GM18951 (cell line): ENCODE measurements at regions not wholly inside any gene's neighbourhood (a gene's known extent, or its start where the extent isn't known, plus 50 kb on each side); places are given as distances from the start of the nearest gene placed in this dataset.

Experiments used
- POLR2A ChIP-seq: IDR thresholded peaks from 4 replicates; pipeline ENCODE4 v1.6.1; 2011; ENCODE audit warnings: mild to moderate bottlenecking; ENCODE audit not compliant: insufficient read length, insufficient read depth; ENCODE audit errors: extremely low read depth
- in situ Hi-C: fragments of 300-500 bp; cut with MboI; formaldehyde crosslinking; loops from one replicate; pipeline ENCODE4 v1.12.0; 2022; ENCODE audit warnings: low sequenced_read_pairs, mixed read lengths, inconsistent platforms; ENCODE audit not compliant: unreplicated experiment

DNA sequence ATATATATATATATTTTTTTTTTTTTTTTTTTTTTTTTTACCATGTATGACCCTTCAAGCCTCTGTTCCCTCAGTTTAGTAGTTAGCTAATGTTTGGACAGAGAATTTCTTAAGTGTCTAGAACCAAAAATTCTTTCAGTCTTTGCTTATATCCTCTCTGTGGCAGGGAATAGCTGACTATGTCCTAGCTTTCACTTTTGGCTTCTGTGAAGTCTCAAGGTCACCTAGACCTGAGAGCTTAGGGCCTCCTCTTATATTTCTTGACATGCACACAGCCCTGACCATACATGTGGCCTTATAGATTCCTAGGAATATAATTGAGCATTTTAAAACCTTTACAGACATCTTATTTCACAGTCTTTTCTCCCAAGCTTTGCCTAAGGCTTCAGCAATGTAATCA, 930.8 kb upstream of the CDH9 start:
- in situ Hi-C loops: no loop called here
- no peak for TF ChIP-seq POLR2A

DNA sequence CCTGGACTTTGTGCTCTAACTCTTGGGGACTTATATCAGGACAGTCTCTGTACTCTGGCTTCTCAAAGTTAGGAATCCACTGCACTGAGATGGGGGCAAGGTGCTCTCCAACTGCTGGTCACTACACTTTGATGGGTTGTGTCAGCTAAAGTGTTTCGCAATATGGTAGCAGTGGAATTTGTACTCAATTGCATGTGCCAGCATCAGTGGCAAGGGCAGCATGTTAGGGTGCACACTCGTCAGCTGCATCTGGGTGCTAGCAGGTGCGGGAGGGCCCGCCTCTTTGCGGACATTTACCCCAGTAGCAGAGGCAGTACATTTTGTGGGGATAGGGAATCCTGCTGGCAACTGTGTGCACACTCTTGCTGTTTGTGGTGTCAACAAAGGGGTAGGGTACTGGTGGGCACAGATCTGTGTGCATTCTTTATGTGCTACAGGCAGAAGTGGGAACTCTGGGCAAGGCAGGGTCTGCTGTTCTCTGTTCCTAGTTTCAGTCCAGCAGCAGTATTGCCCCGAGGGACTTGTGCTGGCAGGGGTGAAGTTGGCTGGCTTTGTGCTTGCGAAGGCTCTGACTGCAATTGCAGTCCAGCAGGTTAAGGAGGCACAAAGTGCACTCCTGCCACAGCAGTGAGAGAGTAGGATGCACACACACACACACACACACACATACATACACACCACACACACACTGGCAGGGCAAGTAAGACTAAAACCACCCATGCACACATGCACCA, 924.8 kb upstream of the CDH9 start:
- in situ Hi-C loops: no loop called here
- TF ChIP-seq POLR2A: no peak

DNA sequence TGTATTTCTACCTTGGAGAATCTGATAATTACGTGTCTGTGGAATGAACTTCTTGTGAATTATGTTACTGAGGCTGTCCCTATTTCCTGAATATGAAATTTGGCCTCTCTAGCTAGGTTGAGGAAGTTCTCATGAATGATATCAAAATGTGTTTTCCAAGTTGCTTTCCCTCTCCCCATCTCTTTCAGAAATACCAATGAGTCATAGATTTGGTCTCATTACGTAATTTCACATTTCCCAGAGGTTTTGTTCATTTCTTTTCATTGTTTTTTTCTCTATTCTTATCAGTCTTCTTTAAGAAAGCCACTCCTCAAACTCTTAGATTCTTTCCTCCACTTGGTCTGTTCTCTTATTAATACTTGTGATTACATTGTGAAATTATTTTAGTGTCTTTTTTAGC, 923.8 kb upstream of the CDH9 start:
- in situ Hi-C loops: no loop called here

DNA sequence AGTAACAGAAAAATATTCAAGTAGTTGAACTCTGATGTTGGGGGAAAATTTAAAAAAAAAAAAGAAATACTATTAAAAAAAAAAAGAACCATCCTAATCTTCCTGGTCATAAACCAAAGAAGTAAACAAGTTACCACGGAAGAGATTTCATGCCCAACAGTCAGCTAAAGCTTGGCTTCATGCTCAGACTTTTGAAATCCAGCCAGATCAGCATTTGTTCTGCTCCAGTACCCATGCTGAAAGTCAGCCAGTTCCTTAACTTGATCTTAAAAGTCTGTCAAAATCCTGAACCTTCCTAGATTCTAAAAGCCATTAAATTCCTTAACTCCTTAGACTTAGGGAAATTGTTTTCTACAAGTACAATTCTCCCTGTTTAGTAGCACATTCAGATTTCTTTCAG, 908.7 kb upstream of the CDH9 start:
- in situ Hi-C loops: no loop called here
- no peak for TF ChIP-seq POLR2A

More for the DNA sequence above, 923.8 kb upstream of the CDH9 start:
- no peak for TF ChIP-seq POLR2A

DNA sequence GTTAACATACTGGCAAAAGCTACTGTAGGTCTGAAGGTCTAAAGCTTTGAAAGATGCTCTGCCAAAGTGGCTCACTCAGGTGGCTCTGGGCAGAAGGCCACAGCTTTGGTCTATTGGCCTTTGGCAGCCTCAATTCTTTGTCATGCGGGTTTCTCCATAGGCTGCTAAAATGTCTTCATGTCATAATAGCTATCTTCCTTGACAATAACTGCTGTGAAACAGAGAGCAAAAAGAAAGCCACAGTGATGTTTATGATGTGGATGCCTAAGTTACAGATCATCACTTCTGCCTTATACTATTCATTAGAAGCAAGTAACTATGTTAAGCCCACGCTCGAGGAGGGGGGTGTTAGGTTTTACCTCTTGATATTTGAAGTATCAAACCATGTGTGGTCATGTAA, 906.1 kb upstream of the CDH9 start:
- TF ChIP-seq POLR2A: no peak
- in situ Hi-C loops: no loop called here

DNA sequence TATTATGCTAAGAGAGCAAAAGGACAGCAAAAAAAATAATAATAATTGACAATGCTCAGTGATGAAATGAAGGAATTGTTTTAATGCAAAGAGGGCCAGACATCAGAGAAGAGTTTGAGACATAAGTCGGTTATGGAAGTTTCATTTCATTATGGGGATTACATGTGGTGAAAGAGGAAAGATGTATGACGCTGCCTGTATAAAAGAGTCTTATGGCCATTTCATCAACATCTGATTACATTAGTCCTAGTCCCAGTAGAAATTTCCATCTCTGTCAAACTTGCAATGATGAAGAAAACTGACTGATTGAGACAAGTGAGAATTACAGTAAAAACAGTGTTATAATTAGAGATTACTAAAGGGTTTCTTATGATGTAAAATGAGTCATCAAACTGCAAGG, 900.6 kb upstream of the CDH9 start:
- in situ Hi-C loops: no loop called here
- no peak for TF ChIP-seq POLR2A

DNA sequence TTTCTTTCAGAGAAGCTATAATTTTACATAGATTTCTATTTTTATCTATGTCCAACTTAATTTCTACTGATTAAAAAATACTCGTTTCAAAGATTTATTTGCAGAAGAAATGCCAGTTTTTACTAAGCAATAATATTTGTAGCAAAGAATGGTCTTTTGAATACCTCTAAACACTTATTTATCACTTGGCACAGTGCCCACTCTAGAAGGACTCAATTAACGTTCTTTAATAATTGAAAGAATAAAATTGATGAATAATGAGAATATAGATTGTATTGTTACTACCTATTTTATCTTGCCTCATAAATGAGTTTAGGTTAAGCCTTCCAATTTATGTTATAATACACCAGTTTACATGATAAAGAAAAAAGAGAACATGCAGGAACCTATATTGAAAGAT, 889.7 kb upstream of the CDH9 start:
- no peak for TF ChIP-seq POLR2A
- in situ Hi-C loops: no loop called here

DNA sequence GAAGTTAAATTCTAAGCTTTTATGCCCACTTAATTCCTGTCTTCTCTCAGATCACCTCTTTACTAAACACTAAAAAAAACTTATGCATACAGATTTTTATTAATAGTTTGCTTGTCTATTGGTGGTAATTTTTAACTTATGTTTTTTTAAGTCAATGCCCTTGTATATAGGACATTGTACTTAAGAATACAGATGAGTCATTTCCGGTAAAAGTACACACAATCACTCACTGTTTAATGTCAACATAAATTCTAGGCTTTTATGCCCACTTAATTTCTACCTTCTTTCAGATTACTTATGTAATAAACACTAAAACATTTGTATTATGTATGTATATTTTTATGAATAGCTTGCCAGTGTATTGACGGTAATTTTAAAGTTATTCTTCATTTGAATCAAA, 872.8 kb upstream of the CDH9 start:
- in situ Hi-C loops: no loop called here
- no peak for TF ChIP-seq POLR2A

DNA sequence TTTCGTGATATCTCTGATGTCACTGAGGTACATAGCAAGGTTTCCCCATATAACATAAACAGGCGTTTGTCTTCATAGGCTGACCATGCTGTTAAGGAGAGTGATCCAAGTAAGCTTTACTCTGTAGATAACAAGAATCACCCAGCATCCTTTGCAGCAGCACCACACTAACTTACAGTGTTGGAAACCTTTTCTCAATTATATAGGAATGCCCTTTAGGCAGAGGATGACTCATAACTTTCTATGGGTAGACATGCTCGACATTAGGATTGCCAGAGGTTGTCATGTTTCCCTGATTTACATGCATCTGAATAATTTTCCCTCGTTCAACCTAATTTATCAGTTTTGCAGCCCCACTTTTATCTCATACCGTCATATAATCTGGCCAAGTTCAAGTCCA, 870.0 kb upstream of the CDH9 start:
- in situ Hi-C loops: no loop called here
- TF ChIP-seq POLR2A: no peak

DNA sequence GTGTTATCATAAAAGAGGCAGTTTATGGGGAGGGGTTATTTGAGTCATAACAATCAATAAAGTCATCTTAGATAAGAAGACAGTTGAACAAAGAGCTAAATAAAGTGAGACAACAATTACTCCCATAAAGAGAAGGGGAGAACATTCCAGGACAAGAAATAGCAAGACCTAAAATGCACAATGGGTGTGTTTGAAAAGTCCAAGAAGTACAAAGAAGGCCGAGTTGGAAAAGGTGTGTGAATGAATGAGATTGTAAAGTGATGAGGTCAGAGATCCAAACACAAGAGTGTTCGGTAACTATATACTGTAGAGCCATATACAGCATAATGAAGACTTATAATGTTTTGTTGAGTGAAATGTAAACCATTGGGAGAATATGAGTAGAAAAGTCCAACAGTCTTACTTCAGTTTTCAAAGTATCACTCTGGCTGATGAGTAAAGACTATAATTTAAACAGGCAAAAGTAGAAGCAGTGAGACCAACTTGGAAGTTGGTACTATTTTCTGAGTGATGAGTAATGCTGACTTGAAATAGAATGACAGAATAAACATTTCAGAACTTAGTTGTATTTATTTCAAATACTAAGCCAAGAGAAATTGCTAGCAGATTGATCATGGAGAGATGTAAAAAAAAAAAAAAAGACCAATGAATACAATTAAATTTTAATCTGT, 868.7 kb upstream of the CDH9 start:
- in situ Hi-C loops: no loop called here
- no peak for TF ChIP-seq POLR2A

DNA sequence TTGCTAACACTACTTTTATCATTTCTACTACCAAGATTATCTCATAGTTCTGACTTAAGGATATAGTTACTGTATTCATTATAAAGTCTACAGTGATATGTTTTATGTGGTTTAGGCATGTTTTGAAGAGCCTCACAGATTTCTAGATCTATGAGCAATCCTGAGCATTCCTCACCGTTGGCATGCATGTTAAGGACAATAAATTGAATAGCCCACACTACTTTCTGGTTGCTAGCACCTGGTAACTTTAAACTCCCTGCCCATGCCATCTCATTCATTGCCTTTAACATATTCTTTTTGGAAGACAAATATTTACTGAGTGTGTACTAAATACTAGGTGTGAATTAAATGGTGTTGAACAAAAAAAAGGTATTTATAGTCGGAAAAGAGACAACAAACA, 868.1 kb upstream of the CDH9 start:
- no peak for TF ChIP-seq POLR2A
- in situ Hi-C loops: no loop called here

DNA sequence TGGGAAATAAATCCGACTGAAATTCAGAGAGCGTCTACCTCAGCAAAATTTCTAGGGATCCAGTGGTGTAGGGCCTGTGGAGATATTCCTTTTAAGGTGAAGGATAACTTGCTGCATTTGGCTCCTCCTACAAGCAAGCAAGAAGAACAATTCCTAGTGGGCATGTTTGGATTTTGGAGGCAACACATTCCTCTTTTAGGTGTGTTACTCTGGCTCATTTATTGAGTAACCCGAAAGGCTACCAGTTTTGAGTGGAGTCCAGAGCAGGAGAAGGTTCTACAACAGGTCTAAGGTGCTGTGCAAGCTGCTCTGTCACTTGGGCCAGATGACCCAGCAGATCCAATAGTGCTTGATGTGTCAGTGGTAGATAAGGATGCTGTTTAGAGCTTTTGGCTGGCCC, 862.4 kb upstream of the CDH9 start:
- no peak for TF ChIP-seq POLR2A
- in situ Hi-C loops: no loop called here

DNA sequence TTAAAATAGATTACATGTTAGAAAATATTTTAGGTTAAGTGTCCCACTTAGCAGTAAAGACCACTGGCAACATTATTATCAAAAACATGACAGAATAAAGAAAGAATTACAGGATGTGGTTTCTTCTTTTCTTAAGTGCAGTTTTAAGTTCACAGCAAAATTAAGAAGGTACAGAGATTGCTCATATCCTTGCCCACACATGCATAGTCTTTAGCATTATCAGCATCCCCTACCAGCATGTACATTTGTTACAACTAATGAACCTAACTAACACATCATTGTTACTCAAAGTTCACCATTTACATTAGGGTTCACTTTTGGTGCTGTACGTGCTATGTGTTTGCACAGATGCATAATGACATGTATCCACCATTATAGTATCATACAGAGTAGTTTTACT, 837.7 kb upstream of the CDH9 start:
- in situ Hi-C loops: no loop called here
- TF ChIP-seq POLR2A: no peak

DNA sequence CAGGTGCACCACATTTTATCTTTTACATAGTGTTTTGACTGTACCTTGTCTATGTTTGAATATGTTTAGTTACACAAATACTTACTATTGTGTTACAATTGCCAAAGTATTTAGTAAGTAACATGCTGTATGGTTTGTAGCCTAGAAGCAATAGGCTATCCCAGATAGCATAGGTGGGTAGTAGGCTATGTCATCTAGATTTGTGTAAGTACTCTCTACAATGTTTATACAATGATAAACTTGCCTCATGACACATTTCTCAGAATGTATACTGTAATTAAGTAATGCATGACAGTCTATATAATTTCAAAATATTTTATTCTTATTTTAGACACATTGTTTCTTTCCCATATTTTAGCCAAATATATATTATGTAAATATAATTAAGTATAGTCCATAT, 836.8 kb upstream of the CDH9 start:
- in situ Hi-C loops: no loop called here
- TF ChIP-seq POLR2A: no peak

DNA sequence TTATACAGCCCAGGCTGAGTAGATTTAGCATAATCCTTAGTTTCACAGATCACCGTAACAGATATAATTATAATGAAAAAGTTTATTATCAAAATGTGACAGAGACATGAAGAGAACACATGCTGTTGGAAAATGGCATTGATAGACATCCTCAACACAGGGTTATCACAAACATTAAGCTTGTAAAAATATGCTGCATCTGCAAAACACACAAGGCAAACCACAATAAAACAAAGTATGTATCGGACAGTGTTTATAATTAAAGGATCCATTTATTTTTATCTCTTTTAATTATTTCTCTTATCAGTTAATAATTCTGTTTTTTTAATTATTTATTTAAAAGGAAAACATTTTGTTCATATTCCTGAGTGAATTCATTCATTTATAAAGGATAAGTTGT, 829.9 kb upstream of the CDH9 start:
- no peak for TF ChIP-seq POLR2A
- in situ Hi-C loops: no loop called here

DNA sequence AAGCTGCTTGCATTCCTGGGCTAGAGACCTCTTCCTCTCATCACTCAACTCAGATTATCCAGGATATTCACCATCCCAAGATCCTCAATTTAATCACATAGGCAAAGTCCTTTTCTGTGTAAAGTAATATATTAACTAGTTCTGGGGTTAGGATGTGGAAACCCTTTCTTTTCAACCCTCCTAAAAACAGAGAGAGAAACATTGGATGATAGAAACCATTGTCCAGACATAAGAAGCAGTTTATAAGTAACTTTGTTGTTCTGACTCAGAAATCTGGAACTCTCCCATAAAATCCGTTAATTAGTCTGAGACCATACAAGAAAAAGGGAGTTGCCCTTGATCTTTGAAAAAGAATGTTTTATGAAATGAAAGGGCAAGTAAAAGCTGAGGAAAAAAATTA, 817.1 kb upstream of the CDH9 start:
- TF ChIP-seq POLR2A: no peak
- in situ Hi-C loops: no loop called here
